HG02981 (cell line): ENCODE measurements at regions not wholly inside any gene's neighbourhood (a gene's known extent, or its start where the extent isn't known, plus 50 kb on each side); places are given as distances from the start of the nearest gene placed in this dataset.
"Not testable (repeated sequence)": the region's sequence is repeated elsewhere in the genome, so short reads cannot be mapped to it uniquely, and the experiment has no call there.

Source experiments
- ATAC-seq: cut with Tn5 transposase; IDR thresholded peaks from one replicate; pipeline ENCODE4 v1.9.1; 2021; ENCODE audit warnings: mild to moderate bottlenecking, moderate library complexity; ENCODE audit not compliant: unreplicated experiment

DNA sequence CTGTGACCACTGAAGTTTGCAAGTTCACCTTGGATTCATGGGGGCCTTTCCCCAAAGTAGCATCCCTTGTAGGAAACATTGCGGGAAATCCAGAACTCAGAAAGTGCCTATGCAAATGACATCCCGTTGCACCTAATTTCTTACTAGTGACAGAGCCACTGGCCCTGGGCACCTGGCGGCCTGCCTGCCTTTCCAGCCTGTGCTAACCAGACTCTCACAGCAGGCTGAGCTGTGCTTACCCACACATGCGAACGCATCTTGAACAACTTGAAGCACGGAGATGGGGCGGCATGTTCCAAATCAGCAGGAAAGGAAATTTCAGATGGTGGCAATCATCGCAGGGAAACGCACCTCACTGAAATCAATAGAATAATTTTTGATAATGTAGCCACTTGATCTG lies 405.8 kb downstream of the TMEM182 start:
- no peak for ATAC-seq

DNA sequence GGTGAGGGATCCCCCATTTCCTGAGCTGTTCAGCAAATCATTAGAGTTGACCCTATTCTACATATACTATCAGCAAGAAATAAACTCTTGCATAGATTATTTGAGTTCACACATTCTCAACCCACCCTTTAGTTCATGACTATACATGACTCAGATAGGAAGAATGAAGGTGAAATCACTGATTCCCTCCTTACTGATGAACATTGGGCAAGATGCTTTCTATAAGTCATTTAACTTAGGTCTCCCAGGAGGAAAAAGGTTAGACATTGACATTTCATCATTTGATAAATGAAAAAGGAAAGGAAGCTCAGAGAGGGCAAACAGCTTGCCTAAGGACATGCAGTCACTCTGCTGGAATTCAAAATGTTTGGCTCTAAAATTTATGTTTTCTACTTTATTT lies 408.0 kb downstream of the TMEM182 start:
- no peak for ATAC-seq

DNA sequence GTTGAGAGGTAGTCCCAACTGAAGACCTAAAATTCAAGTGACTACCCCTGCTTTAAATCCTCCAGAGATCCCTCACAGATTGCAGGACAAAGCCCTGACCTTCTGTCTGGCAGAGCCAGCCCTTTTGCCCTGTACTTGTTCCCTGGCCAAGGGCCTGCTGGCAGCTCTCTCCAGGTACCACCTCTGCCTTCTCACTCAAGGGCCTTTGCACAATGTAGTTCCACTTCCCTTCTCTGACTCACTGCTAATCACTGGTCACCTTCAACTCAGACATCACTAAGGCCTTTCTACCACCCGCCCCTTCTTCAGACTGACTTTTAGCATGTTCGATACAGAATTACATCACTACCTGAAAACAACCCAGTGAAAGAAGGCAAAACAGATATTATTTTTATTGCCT lies 411.0 kb downstream of the TMEM182 start:
- no peak for ATAC-seq

DNA sequence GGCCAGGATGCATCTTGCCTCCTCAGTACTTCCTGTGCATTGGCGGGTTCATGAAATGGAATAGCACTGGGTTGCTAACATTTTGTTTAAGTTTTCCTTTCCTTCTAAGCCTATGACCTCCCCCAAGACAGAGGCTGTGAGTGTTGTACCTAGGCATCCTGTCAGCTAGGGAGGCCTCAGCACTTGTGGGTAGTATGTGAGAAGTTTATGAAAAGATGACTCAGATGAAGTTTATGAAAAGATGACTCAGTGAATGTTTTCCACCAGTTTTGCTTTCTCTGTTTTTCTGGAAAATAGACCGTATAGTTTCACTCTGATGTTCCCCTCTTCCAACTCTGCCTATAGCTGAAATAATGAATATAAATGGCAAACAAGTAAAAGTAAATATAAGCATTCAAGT lies 412.9 kb downstream of the TMEM182 start:
- ATAC-seq = no peak

DNA sequence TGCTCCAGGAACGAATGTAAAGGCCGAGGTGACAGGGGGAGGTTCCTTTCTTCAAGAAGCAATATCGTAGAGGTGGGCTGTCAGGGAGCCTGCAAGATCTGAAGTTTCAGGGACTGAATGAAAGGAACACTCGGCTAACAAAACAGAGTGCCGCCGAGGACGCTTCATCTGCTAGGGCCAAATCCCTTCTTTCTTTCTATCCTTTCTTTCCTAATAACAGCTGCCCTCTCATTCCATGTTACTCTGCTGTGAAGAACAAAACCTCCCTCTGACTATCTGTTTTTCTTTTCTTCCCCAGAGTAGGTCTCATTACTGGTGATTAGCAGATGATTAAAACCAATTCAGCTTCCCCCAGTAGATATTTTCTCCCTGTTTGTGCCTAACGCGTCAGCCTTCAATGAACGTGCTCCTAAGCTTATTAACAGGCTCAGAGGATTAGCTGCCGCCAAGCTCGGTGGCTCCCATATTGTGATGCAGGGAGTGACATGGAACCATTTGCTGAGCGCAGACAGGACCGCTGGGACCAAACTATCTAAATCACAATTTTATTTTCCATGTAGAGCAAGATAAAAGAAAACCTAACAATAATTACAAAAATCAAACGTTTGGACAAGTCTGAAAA lies 414.6 kb downstream of the TMEM182 start:
- ATAC-seq = no peak

DNA sequence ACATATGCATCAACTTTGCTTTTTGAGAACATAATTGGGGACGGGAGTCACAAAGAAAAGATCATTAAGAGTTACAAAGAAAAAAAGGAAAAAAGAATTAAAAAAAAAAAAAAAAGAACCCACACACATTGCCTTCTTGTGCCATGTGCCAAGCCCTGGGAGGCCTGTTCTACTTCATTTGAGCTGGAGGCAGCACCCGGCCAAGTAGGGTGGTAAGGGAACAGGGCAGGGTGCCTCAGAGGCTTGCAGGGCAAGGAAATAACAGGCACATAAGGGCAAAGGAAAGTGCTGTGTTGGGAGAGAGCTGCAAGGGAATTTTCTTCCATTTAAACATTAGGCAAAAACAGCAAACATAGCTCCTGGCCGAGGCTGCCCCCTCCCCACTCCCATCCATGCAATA lies 418.0 kb downstream of the TMEM182 start:
- ATAC-seq = no peak

DNA sequence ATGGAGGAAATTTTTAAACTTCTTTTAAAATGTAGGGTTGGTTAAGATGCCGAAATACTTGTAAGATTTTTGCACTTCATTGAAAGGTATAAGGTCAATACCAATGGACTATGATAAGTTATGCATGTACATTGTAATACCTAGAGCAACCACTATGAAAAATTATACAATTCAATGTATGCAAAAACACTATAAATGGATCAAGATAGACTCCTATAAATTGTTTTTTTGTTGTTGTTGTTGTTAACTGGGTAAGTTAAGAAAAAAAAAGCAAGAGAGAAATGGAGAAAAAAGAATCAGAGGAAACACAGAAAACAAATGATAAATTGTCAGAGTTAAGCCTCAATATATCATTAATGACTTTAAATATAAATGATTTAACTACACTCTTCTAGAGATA lies 421.2 kb downstream of the TMEM182 start:
- ATAC-seq = no peak

DNA sequence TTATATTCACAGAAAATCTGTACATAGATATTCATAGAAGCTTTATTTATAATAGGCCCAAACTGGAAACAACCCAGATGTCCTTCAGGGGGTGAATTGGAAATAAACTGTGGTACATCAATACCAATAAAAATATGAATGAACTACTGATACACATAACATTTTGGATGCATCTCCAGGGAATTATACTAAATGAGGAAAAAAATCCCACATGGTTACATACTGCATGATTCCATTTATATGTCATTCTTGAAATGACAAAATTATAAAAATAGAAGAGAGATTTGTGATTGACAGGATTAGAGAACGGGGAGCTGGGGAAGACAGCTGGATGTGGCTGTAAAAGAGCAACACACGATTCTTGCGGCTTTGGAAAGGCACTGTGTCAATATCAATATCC lies 435.0 kb downstream of the TMEM182 start:
- no peak for ATAC-seq

DNA sequence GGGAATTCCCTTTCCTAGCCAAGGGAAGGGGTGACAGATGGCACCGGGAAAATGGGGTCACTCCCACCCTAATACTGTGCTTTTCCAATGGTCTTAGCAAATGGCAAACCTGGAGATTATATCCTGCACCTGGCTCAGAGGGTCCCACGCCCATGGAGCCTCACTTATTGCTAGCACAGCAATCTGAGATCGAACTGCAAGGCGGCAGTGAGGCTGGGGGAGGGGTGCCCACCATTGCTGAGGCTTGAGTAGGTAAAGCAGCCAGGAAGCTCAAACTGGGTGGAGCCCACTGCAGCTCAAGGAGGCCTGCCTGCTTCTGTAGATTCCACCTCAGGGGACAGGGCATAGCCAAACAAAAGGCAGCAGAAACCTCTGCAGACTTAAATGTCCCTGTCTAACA lies 438.9 kb downstream of the TMEM182 start:
- ATAC-seq = not testable (repeated sequence)

DNA sequence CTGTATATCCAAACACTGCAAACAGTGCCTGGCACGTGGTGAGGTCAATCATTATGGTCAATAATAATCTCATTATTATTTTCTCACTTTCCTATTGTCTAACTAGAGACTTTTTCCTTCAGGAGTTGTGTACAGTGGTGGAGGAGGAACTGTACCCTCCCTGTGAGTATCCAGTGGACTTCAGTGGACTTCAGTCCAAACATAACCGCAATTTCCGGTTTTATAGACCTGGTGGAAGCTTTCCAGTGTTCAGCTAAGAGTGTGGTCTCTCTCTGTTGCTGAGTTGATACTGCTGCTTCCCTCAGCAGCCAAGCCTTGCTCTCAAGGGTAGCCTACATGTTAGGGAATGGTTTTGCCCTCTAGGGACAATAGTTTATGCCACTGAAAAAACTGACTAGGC lies 447.1 kb downstream of the TMEM182 start:
- no peak for ATAC-seq

DNA sequence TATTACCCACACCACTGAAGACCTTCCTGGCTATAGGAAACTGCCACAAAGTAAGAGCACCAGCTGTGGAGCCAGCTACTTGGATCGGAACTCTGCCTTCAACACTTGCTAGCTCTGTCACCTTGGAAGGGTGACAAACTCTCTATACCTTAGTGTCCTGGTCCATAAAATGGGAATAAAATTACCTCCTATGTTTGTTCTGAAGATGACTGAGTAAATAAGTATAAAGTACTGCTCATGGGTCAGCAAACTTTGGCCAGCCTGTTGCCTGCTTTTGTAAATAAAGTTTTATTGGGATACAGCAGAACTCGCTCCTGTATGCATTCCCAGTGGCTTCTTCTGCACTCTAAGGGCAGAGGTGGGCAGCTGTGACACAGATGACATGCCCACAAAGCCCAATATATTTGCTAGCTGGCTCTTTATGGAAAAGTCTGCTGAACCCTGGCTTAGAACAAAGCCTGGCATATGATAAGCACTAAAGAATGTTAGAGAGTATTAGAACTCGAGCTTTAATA lies 451.3 kb downstream of the TMEM182 start:
- ATAC-seq = no peak

DNA sequence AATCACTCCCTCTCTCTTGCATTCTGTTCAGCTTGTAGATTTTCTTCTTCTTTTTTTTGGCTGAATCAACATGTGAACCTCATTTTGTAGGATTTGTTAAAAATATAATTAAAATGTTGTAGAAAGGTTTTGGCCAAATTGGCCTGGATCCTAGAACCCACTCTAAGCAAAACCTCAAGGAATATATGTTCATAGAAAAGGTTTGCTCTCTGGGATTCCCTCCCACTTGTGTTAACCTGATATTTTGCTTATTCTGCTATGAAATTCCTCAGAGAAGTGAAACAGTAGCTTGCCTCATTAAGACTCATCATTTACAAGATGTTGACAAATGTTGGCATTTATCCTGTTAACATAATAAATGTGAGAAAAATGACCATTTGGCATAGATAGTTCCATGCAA lies 456.7 kb downstream of the TMEM182 start:
- ATAC-seq = no peak

DNA sequence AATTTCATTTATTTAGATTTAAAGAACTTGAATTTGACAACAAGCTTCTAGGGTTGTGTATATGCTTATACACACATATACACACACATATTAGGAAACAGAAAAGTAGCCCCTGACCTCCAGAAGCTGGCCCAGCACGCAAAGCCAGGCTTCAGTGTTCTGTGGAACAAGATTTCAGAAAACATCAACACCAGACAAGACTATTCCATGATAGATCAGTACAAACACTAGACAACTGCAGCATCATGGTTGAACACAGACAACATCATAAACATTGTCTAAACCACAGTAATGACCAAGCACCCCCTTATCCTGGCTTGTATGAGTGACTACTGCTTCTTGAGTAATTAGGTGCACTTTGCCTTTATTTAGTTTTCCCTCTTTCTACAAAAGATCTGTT lies 457.6 kb downstream of the TMEM182 start:
- no peak for ATAC-seq

DNA sequence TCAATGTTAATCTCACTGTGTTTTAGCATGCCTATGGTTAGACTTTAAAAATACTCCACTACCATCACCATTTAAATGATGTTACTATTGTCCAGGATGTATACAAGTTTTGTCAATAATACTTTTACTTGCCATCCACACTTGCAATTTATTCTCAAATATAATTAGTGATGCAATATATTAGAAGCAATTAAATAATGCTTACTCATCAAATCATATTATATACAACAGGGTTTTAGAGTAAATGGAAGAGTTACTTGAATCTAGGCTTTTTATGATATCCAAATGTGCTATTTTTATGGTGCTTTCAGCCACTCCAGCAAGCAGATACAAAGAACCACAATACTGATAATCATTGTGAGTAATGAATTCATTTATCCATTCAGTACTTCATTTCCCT lies 461.1 kb downstream of the TMEM182 start:
- ATAC-seq = no peak

DNA sequence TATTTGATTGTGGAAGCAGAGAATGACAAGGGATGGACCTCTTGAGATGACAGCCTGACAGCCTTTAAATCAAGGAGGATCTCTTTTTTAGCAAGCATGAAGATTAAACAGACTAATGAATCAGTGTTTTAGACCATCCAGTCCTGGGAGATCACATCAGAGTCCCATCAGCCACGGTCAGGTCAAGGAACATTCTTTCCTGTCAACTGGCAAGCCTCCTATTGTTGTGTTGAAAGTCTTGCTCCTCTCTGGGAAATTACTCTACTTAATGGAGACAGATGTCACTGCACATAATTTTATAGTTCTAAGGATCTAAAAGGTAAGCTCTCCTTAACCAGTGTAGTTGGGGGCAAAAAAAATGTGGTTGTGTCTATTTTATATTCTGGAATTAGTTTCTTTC lies 469.0 kb downstream of the TMEM182 start:
- no peak for ATAC-seq

DNA sequence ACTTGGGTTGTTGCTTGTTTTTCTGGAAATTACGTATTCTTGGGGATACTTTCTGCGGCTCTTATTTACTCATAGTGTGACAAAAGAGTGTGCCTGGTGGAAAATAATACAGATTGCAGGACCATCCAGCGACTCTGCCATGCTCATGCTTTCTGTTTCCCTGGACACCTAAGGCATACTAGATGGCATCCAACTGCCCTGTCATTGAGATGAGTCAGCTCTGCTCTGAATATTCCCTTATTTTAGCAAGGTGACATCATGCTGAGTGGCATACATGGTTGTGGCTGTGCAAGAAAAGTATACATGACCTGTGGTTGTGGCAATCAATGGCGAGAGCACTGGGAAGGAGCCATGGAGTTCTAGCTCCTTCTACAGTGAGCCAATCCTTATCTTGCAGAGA lies 471.0 kb downstream of the TMEM182 start:
- no peak for ATAC-seq

DNA sequence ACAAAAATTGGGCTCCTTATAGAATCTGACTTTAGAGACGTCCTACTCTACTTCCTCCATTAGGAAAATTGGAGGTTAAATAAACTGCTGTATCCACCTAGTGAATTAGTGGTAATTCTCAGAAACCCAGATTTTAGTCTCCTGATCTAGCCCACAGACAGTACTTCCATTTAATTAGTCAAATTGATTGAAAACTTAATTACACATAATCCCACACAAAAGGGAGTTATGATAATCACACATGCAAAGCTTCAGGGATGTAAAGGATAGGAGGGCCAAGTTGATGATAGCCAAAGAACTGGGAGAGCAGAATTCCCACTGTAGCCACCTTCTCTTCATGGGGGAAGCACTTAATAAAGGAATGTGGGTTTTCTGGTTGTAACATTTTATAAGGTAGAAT lies 471.9 kb downstream of the TMEM182 start:
- no peak for ATAC-seq

DNA sequence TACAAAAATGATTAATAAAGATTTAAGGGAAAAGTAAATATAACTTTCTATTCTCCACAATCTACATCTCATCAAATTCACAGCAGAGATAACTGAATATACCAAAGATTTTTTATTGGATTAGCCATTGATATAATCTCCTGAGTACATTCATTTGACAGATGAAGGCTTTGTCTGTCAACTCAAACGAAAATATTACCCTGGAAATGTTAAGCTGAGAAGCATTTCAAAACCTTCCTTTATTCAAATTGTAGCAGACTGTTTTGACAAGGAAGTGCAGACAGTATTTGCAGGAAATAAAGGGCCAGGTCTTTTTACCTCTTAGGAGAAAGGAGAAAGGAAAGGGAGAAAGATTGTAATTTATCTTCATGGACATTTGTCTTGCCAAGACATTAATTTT lies 473.5 kb downstream of the TMEM182 start:
- no peak for ATAC-seq

DNA sequence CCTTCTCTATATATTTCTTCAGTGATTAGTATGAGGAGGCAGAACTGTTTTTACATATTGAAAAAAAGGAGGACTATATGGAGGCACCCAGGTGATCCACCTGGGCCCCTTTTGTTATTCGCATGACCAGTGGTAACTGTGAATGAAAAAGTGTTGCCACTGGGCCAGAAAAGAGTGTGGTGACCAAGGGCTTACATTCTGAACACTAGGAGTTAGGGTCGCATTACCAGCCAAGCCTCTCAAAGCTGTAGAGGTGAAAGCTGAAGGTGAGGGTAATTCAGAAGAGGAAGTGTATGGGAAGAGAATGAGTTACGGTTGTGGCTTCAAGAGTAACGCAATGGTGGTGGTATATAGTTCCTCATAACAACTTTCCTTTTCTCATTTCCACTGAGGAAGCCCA lies 487.6 kb downstream of the TMEM182 start:
- no peak for ATAC-seq

DNA sequence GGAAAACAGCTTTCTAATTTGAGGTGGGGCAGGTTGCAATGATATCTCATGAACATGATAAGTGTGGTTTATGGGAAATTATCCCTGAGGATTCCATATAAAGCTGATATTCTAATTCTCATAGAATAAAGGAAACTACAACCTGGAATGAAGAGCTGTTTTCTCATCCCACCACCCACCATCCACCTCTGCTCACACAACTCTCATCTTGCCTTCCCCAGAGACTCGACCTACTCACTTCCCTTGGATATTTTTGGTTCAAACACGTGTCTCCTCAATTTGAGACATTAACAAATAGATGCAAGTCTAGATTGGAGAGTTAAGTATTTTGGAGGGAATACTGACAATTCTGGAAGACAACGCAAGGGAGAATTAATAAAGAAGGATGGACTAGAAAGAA lies 490.9 kb downstream of the TMEM182 start:
- no peak for ATAC-seq

DNA sequence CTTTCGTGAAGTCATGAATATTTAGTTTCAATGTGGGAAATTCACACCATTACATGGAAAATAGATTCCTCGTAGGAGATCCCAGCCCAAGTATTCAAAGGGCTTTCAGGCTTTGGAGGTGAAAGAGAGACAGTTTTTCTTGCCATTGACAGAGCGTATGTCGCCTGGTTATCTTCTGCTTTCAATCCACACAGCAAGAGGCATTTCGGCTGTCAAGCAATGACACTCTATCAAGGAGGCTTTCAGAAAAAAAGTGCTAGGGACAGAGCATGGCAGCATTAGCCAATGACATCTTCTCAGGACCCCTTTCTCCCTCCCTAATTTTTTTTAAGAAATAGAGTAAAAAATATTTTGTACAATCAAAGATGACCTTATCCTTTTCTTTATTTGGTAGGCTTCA lies 492.8 kb downstream of the TMEM182 start:
- no peak for ATAC-seq

DNA sequence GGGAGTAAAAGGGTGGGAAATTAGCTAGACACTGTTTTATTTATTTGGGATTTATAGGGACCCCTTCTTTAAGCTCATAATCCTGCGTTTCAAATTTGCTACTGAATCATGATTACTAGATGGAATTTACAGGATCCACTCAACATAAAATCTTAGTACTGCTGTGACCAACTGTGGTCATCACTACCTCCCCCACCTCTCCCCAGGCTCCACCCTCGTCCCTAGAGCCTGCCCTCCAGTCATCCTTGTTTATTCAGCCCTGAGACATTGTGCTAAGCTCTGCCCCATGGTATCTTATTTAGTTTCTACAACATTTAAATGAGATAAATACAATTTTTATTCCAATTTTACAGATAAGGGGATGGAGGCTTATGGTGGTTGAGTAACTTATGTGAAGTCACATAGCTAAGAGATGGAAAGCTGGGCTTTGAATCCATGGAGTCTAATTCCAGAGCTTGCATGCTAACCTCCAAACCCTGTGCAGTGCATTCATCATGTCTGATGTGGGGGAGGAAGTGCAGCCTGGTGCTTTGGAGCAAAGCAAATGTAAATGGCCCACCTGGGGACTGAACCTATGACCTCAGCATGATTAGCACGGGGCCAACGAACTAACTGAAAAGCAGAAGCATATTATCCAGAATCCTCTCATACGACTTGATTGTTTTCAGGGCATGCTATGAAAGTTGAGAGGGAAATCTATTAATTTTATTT lies 502.4 kb downstream of the TMEM182 start:
- ATAC-seq = no peak

DNA sequence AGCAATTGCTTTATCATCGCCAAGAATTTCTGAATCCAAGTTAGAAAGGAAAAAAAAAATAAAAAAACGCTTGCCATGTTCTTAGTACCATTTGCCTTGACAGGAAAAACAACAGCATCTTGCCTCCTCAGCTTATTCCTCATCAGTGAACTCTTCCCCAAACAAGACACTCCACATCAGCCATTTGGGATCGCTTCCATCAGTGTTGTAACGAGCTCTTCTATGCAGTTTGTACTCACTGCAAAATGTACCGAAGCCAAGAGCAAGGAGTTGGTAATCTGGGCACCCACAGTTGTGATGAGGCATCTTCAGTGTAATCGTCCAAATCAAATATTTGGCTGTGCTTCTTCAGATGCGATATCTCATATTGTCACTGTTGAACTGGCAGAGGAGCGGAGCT lies 503.7 kb downstream of the TMEM182 start:
- no peak for ATAC-seq
